CD4-positive, alpha-beta T cell treated with Interleukin-10 for 1 hour (primary cell): ENCODE measurements at regions not wholly inside any gene's neighbourhood (a gene's known extent, or its start where the extent isn't known, plus 50 kb on each side); places are given as distances from the start of the nearest gene placed in this dataset.

Experiments used
- DNase-seq: peaks from one replicate; pipeline ENCODE4 v3.0.0-alpha.2; 2020

- no peak for DNase-seq
These were observed 162.7 kb downstream of the BMP4 start for GRCh38 chr14:53793790-53794505.

- DNase-seq = no peak
These were observed 163.7 kb downstream of the BMP4 start for GRCh38 chr14:53792909-53793308.

GRCh38 chr14:53790731-53791500 is 165.7 kb downstream of the BMP4 start:
- DNase-seq = no peak

- DNase-seq = no peak
These were observed 168.1 kb downstream of the BMP4 start for GRCh38 chr14:53788566-53788965.

GRCh38 chr14:53786045-53786444 is 170.6 kb downstream of the BMP4 start:
- no peak for DNase-seq

GRCh38 chr14:53784688-53785087 is 171.9 kb downstream of the BMP4 start:
- no peak for DNase-seq

GRCh38 chr14:53783256-53783655 is 173.4 kb downstream of the BMP4 start:
- no peak for DNase-seq

GRCh38 chr14:53780051-53780555 is 176.5 kb downstream of the BMP4 start:
- DNase-seq = no peak

GRCh38 chr14:53779301-53779700 is 177.3 kb downstream of the BMP4 start:
- no peak for DNase-seq

GRCh38 chr14:53778263-53778662 is 178.4 kb downstream of the BMP4 start:
- no peak for DNase-seq

GRCh38 chr14:53772936-53773335 is 183.7 kb downstream of the BMP4 start:
- DNase-seq = no peak

GRCh38 chr14:53767566-53767965 is 189.1 kb downstream of the BMP4 start:
- no peak for DNase-seq

GRCh38 chr14:53766601-53767000 is 190.0 kb downstream of the BMP4 start:
- no peak for DNase-seq

GRCh38 chr14:53766106-53766505 is 190.5 kb downstream of the BMP4 start:
- DNase-seq = no peak

- DNase-seq = no peak
These were observed 191.8 kb downstream of the BMP4 start for GRCh38 chr14:53764846-53765245.

- DNase-seq = no peak
These were observed 198.5 kb downstream of the BMP4 start for GRCh38 chr14:53758141-53758540.

GRCh38 chr14:53757732-53758131 is 198.9 kb downstream of the BMP4 start:
- no peak for DNase-seq

GRCh38 chr14:53751650-53752049 is 205.0 kb downstream of the BMP4 start:
- no peak for DNase-seq

GRCh38 chr14:53748691-53749090 is 207.9 kb downstream of the BMP4 start:
- no peak for DNase-seq

GRCh38 chr14:53744857-53745256 is 211.8 kb downstream of the BMP4 start:
- no peak for DNase-seq

GRCh38 chr14:53743371-53743770 is 213.3 kb downstream of the BMP4 start:
- no peak for DNase-seq

- no peak for DNase-seq
These were observed 214.4 kb downstream of the BMP4 start for GRCh38 chr14:53742233-53742620.

GRCh38 chr14:53741479-53742232 is 215.0 kb downstream of the BMP4 start:
- no peak for DNase-seq

GRCh38 chr14:53740570-53740969 is 216.1 kb downstream of the BMP4 start:
- DNase-seq = no peak
